ENCODE measurements at regions not wholly inside any gene's neighbourhood (a gene's known extent, or its start where the extent isn't known, plus 50 kb on each side); places are given as distances from the start of the nearest gene placed in this dataset.

- Histone ChIP-seq H3K36me3 (ENCODE audit: control insufficient read depth in 2 of 2, insufficient read depth in 1 of 2, low read length in 2 of 2) (no peaks in the 10 kb centered on the region), H3K9me3 (ENCODE audit: control insufficient read depth, insufficient read depth, low read depth, low read length) (no peaks in the 10 kb centered on the region), H3K27ac (ENCODE audit: extremely low read depth, low read depth, low read length) (no peak overlapping the region), H3K4me1 (ENCODE audit: control insufficient read depth, insufficient read depth, low read length) (no peaks in the 10 kb centered on the region), H3K4me3 (ENCODE audit: low read depth, low read length) (no peak overlapping the region)
- ChIA-PET CTCF (interaction anchor here (0.6 kb wide), 1 partner anchor 27 kb away, joined by 3 read pairs; no protein-coding TSS in a partner anchor), POLR2A (no interaction called here)
- TF ChIP-seq OSR2 (tag by site-specific recombination; IDR thresholded peaks at IDR 0.05) (no peak), KLF9 (tag by site-specific recombination; IDR thresholded peaks at IDR 0.05; ENCODE audit: low read depth) (no peak), ZNF449 (tag by site-specific recombination; IDR thresholded peaks at IDR 0.05) (no peak), ZNF302 (tag by site-specific recombination; IDR thresholded peaks at IDR 0.05; ENCODE audit: low read depth) (no peak), GFI1B (tag by site-specific recombination; IDR thresholded peaks at IDR 0.05) (no peak), ZNF488 (tag by site-specific recombination; IDR thresholded peaks at IDR 0.05) (no peak), ZNF248 (tag by site-specific recombination; IDR thresholded peaks at IDR 0.05) (no peak), ZNF513 (tag by site-specific recombination; IDR thresholded peaks at IDR 0.05) (no peak), ZNF138 (tag by site-specific recombination; IDR thresholded peaks at IDR 0.05; ENCODE audit: borderline replicate concordance) (no peak), ZNF521 (tag by site-specific recombination; IDR thresholded peaks at IDR 0.05) (no peak)
Observed at GRCh38 chr13:58843567-58843966, 1212.0 kb downstream of the PCDH17 start.

- CTCF ChIA-PET, result no interaction called here
- Histone ChIP-seq H3K4me3 (ENCODE audit: low read depth, low read length) (no peak overlapping the region), H3K9me3 (ENCODE audit: control insufficient read depth, insufficient read depth, low read depth, low read length) (no peaks in the 10 kb centered on the region), H3K4me1 (ENCODE audit: control insufficient read depth, insufficient read depth, low read length) (no peaks in the 10 kb centered on the region), H3K27ac (ENCODE audit: extremely low read depth, low read depth, low read length) (no peak overlapping the region), H3K36me3 (ENCODE audit: control insufficient read depth in 2 of 2, insufficient read depth in 1 of 2, low read length in 2 of 2) (no peaks in the 10 kb centered on the region)
- POLR2A ChIA-PET, result no interaction called here
- TF ChIP-seq ZNF280D (tag by site-specific recombination; IDR thresholded peaks at IDR 0.05) (no peak), HOXC10 (CRISPR knock-in tag; IDR thresholded peaks at IDR 0.05) (no peak), ZFP37 (tag by site-specific recombination; IDR thresholded peaks at IDR 0.05) (no peak), ZNF114 (tag by site-specific recombination; IDR thresholded peaks at IDR 0.05) (no peak), ZNF248 (tag by site-specific recombination; IDR thresholded peaks at IDR 0.05) (no peak), ZBTB26 (tag by site-specific recombination; optimal IDR thresholded peaks at IDR 0.05) (no peak), RBAK (tag by site-specific recombination; IDR thresholded peaks at IDR 0.05) (no peak), PATZ1 (tag by site-specific recombination; IDR thresholded peaks at IDR 0.05) (no peak), ZNF645 (tag by site-specific recombination; IDR thresholded peaks at IDR 0.05) (no peak), ZNF544 (tag by site-specific recombination; IDR thresholded peaks at IDR 0.05) (no peak), ZNF548 (tag by site-specific recombination; IDR thresholded peaks at IDR 0.05) (no peak), OSR2 (tag by site-specific recombination; IDR thresholded peaks at IDR 0.05) (no peak), ZNF514 (tag by site-specific recombination; IDR thresholded peaks at IDR 0.05) (no peak), ZNF624 (tag by site-specific recombination; IDR thresholded peaks at IDR 0.05) (no peak)
Observed at GRCh38 chr13:58850161-58850560, 1218.6 kb downstream of the PCDH17 start.

All from HEK293 (cell line).